Daoy (cell line): ENCODE measurements at regions not wholly inside any gene's neighbourhood (a gene's known extent, or its start where the extent isn't known, plus 50 kb on each side); places are given as distances from the start of the nearest gene placed in this dataset.

Experiments used
- DNase-seq: peaks from one replicate; pipeline ENCODE4 v3.0.0-alpha.2; 2015; ENCODE audit warnings: low read depth

DNA sequence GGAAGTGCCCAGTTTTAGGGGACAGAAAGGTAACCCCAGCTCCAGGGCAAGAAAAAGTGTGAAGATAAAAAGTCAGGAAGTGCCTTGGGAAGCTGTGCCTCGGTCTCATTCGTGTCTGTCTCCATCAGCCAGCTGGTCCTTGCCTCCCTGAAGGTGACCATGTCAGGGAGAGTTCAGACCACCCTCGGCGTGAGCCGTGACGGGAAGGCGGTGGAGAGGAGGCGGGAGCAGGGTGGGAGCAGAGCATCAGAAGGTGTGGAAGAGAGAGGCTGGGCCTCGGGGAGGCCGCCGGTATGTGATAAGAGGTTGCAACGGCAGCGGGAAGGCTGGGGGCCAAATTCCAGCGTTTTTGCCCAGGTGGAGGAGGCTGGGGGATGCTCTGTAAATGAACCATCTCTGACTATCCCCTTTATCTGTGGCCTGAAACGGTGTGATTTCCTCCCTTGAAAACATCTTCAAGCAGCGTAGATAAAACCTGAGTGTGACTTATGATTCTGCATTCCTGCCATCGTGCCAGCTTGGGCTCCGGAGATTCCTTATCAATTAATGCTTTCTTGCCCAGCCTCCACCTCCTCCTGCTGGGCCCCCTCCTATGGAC, 251.8 kb downstream of the IRF8 start:
- DNase-seq = no peak

DNA sequence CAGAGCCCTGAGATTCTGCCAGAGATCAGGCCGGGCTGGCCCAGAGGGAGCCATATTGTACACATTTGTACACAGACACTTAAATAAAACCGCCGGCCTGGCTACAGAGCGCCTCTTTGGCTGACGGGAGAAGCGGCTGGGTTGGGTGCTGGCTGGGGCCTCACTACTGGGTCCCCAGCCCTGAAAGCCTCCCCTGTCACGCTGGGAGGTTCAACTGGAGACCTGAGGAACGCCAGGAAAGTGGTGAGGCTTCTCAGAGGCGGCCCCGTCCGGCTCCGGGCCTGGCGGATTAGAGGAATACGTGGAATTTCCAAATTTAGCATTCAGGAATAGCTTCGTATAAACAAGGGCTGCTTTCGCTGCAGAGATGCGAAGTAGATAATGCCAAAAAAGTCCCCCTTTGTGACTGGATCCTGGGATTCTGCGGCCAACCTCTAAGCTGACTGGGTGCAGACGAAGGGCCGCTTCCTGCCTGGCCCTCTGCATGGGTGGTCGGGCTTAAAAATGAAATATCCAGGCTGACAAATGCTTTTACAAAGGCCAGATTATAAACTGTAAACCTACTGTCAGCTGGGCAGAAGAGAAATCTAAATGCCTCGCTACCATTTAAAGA, 252.4 kb downstream of the IRF8 start:
- no peak for DNase-seq

DNA sequence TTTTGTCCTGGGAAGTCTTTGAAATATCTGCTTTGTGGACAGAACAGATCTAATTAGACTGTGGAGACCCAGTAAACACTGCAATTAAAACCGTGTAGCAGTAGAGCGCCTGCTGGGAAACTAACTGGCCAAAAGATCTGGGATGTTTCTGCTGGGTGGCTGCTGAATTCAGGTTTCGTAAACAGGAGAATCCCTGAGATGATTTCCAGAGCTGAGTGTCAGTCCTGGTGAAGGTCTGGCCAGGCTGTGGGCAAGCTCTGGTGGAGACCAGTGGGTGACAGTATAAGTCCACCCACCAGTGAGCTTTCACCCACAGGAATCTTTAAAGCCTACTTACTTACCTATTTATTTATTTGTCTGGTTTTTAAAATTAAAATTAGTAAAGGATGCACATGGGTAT, 257.2 kb downstream of the IRF8 start:
- DNase-seq = no peak

DNA sequence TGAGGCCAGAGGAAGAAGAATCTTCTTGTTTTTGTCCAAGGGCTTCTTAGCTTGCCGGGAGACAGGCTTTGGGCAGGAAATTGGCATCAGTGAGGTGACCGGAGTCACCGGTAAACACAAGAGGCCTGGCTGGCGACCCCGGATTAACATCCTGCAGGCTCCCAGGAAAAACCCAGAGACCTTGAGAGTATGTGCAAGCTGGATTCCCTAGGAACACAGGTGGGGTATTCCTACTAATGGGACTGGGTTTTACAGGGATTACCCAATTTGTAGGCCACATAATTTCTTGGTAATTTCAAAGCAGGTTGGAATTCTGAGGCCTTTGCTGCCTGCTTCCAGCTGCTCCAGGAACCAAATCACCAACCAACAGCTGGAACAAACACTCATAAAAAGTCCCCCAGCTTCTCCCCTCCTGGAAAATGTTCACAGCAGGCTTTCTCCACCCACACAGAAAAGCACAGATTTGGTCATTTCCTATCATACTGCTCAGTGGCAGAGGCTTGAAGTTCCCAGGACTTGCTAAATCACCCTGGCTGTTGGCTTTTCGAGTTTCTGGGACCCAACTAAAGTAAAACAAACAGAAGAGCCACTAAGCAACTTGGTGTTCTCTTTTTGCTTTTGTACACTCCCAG, 258.8 kb downstream of the IRF8 start:
- DNase-seq = no peak

DNA sequence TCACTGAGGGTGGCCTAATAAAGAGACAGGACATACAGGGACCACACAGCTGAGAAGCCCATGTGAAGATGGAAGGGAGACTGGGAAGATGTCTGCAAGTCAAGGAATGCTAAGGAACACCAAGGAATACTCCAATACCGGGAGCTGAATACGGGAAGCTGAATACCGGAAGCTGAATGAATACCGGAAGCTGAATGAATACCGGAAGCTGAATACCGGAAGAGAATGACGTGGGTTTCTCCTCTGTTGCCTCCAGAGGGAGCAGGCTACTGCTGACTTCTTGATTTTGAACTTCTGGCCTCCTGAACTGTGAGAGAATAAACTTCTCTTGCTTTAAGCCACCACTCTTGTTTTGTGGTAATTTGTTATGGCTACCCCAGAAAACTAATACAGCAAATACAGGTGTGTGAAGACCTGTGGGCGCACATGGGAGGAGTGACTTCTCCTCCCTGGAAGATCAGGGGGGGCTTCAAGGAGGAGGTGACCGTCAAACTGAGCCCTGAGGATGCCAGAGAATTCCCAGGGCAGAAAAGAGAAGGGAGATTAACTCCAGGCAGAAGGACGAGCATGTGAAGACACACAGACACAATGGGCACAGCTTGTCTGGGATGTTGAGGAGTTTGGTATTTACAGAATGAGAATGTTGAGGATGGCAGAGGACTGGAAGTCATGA, 259.9 kb downstream of the IRF8 start:
- no peak for DNase-seq

DNA sequence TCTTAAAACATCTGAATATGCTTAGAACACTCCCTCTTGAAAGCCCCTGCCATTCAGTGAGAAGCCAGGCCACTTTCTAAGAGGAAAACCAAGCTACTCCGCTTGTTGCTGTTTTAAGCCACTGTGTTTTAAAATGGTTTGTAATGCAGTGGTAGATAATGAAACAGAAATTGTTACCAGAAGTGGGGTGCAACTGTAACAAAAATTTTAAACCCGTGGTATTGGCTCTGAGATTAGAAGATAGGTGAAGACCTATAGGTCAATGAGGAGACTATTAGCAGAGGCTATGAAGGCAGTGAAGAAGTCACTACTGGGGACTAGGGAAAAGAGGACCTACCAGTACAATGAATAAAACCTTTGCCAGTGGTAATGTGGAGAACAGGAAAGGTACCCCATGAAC, 266.5 kb downstream of the IRF8 start:
- DNase-seq = no peak

DNA sequence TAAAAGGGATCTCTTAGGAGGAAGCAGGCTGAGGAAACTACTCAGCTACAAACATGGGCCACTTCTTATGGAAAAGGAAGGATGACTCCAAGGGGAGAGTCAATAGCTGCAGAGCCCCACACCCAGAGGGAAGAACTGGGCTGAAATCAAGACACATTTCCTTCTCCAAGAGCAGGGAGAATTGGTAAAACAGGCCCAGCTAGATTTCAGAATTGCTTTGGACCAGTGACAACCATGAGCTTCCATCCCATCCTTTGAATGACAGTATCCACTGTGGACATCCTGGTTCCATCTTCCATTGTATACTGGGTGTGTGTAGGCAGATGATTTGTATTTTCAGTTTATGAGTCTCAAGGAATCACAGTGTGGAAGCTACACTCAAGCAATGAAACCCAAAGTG, 267.5 kb downstream of the IRF8 start:
- no peak for DNase-seq

DNA sequence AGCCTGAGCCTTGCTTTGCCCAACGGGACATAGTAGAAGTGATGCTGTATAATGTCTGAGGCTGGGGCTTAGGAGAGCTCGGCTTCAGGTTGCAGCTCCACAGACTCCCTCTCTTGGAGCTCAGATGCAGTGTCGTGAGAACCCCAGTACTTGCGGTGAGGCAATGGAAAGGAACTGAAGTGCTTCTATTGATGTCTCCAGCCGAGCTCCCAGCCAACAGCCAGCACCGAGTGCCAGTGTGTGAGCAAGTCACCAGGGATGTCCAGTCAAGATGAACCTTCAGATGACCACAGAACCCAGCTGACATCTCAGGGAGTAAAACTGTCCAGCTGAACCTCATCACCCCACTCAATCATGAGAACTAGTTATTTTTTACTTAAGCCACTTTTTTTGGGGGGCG, 268.1 kb downstream of the IRF8 start:
- no peak for DNase-seq

DNA sequence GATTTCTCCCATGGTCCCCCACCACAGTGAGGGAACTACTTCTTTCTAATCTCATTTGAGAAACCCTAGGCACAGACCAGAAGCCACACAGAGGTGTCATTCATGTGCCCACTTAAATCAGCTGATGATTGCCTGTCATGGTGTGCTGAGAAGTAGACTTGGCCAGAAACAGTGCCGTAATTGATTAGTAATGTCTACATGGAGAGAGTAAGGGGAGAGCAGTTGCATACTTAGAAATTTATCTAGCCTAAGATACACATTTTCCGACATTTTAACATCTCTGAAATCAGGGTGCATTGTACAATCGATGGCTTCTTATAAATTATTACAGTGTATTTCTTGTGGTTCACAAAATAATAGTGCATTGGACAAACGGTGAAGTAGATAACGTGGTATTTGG, 271.8 kb downstream of the IRF8 start:
- DNase-seq = no peak

DNA sequence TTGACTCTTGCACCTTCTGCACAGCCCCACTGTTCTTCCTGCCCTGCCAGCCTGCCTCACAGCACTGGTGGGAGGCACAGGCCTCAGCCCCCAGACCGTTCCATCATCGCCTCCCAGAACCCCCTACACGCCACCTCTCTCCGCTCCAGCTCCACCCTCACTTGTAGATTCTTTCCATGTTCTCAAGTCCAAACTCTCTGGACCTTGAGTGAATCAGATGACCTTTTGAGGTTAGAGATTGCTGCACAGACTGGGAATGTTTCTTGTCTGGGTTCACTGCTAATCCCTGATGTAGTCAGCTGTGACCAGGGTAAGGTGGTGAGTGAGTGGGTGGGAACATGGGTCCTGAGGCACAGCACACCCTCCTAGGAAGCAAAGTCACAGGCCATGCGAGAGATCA, 272.4 kb downstream of the IRF8 start:
- DNase-seq = no peak

DNA sequence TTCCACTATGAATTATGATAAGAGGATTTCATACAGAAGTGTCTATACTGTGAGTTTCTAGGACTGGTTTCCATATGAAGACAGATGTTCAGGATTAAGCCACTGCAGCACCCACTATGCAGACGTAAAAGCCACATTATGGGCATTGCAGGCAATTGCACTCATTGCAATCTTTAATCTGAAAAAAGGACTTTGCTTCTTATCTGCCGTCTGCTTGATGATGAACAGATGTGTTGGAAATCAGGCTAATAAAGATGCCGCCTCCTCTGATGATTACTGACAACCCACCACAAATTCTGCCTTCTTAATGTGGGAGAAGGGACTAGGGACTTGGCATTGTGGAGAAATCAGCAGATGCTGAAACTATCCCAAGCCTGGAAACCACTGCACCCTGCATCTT, 276.9 kb downstream of the IRF8 start:
- DNase-seq = no peak

DNA sequence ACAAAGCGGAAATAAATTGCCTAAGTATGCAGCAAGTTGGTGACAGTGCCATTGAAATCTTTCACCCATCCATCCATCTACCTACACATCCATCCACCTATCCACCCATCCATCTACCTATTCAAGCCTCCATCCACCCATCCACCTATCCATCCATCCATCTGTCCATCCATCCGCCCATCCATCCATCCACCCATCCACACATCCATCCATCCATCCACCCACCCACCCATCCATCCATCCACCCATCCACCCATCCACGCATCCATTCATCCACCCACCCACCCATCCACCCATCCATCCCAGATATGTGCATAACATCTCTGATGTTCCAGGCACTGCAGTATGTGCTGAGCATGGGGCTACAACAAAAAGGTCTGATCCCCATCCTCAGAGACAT, 277.5 kb downstream of the IRF8 start:
- no peak for DNase-seq

DNA sequence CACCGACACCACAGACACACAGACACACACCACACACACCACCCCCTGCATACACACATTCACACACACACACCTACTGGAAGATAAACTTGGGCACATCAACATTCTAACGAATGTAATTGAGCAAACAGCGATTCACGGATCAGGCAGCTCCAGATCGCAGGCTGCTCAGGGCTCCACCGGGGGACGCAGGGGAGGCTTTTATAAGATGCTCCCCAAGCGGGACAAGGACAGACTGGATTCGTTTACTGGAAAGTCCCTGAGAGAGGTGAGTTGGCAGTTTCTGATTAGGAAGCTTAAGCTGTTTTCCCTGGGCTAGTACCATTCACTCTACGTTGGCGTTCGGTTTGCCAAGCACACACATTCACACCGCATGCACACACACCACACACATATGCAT, 281.3 kb downstream of the IRF8 start:
- DNase-seq = no peak

DNA sequence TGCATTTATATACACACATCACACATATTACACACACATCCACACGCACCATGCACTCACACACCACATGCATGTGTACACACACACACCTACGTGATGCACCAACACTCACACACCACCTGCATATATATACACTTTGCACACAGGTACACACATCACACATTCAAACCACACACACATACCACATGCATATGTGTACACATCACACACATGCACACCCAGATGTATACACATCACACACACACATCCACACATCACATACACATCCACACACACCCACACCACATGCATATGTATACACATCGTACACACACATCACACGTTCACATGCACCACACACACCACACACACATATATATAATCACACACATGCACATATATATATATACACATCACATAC, 281.8 kb downstream of the IRF8 start:
- no peak for DNase-seq

DNA sequence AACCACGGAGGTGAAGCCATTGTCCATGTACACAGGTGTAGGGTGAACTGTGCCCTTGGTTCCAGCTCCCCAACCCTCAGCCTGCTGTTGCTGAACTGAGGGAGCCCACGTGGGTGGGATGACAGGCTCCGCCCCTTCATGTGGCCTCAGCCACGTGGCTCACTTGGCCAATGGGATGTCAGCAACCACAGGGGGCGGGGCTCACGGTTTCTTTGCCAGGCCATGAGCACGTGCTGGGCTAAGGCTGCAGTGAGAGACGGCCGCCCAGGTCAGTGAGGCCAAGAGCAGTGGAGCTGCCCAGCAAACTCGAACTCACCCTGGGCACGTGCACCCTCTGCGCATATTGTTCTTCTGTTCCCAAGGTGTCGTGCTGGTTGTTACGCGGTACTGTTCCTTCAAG, 282.6 kb downstream of the IRF8 start:
- DNase-seq = no peak

DNA sequence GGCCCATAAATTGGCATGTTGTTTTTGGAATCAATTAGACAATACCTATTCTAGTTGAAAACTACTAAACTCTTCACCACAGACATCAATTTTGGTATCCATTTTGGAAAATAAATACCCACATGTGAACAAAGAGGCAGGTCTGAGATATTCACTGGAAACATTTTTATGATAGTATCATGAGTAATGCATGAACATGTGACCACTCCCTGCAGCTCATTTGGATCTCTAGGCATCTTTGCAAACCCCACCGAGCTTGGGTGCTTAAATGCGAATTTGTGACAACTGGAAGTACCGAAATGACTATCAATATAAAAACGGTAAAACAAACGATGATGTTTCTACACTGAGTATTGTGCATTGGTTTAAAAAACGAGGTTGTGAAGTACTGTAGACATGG, 285.2 kb downstream of the IRF8 start:
- no peak for DNase-seq

DNA sequence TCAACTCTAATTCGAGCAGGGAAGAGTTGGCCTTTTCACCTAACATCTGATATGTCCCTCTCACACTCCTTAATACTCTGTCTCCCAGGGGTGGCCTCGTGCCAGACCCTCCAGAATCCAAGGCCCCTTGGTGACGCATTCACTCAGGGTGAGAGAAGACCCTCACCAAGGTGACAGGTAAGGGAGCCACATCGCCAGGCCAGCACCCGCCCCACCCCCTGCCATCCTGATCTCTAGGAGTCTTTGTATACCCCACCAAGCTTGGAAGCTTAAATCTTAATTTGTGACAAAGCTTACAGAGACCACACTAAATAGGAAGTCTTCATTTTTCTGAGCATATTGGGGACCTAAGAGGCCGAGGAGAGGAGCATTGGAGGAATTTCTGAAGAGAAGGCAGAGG, 286.1 kb downstream of the IRF8 start:
- DNase-seq = no peak

DNA sequence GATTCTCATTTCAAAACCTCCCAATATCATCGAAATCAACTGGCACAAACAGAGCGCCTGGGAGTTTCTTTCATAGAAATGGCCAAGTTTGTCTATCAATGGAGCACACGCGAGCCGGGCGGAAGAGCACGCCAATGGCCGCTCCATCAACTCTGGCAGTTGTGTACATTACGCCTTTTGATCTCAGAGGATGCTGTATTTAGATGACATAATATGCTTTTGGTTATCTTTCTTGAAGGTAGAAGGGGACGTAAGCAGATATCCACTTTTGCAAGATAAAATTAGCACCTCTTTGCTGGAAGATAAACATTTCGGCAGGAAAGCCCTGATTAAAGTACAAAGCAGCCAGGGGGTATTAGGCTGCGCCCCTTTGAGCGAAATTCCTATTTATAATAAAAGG, 287.4 kb downstream of the IRF8 start:
- no peak for DNase-seq

DNA sequence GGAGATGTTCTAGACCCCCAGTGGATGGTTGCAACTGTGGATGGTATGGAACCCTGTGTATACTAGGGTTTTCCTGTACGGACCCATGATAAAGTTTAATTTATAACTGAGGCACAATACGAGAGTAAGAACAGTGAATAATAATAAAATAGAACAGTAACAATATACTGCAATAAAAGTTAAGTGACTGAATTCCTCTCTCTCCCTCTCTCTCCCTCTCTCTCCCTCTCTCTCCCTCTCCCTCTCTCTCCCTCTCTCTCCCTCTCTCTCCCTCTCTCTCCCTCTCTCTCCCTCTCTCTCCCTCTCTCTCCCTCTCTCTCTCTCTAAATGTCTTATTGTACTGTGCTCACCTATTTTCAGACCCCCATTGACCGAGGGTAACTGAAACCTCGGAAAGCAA, 291.0 kb downstream of the IRF8 start:
- no peak for DNase-seq

DNA sequence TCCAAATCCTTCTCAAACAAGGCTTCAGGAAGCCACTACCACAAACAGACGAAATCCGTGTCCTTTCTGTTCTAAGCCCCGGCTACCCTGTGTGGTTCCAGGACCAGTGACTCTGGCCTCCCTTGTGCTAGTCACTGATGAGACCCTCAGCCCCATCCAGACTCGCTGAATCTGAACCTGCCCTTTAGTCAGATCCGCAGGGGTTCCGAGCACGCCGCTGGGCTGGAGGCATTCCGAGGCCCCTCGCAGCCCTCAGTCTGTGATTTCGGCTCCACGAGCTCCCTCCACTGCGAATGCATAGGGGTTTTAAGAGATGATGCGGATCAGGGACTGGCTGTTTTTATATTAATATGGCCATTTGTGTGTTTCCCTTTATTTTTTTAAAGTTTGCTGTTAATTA, 292.7 kb downstream of the IRF8 start:
- DNase-seq = no peak

DNA sequence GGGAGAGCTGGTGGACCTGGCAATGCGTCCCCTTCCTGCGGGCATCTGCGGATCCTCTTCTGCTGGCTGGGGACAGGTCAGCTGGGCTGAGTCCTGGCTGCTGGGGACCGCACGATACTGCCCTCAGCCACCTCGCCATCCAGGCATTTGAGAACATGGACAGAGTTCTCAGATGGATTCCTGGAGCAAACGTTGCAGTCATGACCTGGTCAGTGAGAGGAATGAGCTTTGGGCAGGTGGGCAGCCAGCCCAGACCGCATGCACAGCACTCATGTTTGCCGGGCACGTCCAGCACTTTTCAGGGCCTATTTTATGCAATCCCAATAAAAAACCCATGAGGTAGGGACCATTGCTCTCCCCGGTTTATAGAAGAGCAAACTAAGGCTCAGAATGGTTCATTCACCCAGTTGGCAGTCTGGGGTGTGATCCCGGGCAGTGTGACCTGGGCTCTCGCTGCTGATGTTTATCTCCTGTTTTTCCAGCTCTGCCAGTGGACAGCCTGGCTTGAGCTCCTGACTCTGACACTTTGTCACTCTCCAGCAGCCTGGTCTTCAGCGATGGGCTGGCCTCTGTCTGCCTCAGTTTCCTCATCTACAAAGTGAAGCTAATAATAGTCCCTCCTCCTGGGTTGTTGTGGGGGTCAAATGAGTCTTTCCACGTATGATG, 294.7 kb downstream of the IRF8 start:
- DNase-seq = no peak

DNA sequence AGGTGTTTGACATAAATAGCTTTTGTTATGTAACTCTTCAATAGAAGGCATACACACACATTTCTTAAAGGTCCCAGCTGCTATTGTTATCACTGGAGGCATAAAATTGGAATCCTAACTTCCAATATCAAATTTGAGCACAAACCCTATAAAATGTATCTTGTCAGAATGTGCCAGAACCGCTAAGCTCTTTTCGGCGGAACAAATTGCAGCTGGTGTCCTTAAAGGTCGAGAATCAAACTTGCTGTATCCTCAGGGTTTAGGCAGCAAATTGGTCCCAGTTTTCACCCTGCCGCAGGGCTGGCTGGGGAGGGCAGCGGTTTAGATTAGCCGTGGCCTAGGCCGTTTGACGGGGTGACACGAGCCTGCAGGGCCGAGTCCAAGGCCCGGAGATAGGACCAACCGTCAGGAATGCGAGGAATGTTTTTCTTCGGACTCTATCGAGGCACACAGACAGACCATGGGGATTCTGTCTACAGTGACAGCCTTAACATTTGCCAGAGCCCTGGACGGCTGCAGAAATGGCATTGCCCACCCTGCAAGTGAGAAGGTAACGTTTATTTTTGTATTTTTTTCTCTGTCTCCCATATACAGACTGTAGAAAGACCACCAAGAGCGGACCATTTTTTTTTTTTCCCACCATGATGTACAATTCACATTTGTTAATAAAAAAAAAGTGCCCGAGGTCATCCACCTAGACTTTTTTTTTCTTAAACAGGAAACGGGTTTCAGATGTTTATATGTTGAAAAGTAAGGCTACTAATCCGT, 297.1 kb downstream of the IRF8 start:
- no peak for DNase-seq
